Astrocyte of the cerebellum (primary cell): ENCODE measurements at regions not wholly inside any gene's neighbourhood (a gene's known extent, or its start where the extent isn't known, plus 50 kb on each side); places are given as distances from the start of the nearest gene placed in this dataset.
"Not testable (repeated sequence)": the region's sequence is repeated elsewhere in the genome, so short reads cannot be mapped to it uniquely, and the experiment has no call there.

ENCODE experiments used
- DNase-seq: peaks from one replicate; pipeline ENCODE4 v3.0.0-alpha.2; 2011; ENCODE audit warnings: low read depth
- H3K4me3 ChIP-seq: 2 replicates; pipeline ENCODE4 v1.5.1; 2011; ENCODE audit warnings: mild to moderate bottlenecking, low read depth, low read length, moderate library complexity
- in situ Hi-C: cut with HindIII; loops from 2 replicates; pipeline ENCODE4 v1.10.0; 2017; ENCODE audit warnings: low sequenced_read_pairs
- TF ChIP-seq, protein P1 (sequence below): IDR thresholded peaks from 2 replicates; pipeline ENCODE4 v1.5.1; 2012; ENCODE audit warnings: low read length, low read depth, moderate library complexity, mild to moderate bottlenecking; ENCODE audit errors: missing control alignments

DNA sequence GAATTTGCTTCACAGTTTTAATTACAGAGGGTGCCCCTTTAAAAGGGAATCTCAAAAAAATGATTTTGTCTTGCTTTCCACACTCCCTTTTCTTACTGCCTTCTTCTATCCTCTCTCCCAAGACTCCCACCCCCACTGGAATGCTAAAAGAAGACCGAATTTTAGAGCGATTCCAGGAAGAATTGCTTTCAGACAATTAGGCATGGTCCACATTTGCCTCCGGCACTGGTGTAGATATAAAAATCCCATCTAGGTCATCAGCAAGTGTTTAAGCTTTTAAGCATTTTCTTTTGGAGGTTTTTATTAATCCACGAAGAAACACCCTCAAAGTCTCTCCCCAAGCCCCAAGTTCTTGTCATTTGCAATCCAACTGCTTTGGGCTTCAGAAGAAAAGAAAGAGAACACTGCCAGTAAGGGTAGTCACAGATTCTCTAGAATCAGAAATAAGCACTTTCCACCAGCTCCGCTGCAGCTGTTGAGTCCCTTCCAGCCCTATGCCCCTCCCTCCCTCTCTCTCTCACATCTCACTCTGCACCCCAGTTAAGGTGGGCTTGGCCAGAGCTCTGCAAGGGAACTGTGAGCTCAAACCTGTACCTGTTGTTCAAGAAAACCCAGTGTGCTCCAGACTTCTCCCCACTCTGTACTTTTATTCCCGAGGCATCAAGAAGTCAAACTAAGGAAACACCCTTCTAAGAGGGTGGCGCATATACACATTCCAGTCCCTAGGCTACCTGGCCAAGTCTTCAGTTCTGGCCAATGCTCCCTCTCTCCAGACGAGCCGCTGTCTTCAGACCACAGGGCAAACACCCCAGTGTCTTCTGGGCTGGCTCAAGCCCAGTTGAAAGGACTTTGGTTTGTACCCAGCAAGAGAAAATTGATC lies 170.2 kb downstream of the RGS9 start:
- DNase-seq, result no peak
- TF ChIP-seq, protein P1, sequence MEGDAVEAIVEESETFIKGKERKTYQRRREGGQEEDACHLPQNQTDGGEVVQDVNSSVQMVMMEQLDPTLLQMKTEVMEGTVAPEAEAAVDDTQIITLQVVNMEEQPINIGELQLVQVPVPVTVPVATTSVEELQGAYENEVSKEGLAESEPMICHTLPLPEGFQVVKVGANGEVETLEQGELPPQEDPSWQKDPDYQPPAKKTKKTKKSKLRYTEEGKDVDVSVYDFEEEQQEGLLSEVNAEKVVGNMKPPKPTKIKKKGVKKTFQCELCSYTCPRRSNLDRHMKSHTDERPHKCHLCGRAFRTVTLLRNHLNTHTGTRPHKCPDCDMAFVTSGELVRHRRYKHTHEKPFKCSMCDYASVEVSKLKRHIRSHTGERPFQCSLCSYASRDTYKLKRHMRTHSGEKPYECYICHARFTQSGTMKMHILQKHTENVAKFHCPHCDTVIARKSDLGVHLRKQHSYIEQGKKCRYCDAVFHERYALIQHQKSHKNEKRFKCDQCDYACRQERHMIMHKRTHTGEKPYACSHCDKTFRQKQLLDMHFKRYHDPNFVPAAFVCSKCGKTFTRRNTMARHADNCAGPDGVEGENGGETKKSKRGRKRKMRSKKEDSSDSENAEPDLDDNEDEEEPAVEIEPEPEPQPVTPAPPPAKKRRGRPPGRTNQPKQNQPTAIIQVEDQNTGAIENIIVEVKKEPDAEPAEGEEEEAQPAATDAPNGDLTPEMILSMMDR, result no peak
- H3K4me3 ChIP-seq, result no peak overlapping the region
- in situ Hi-C loops, result no loop called here

DNA sequence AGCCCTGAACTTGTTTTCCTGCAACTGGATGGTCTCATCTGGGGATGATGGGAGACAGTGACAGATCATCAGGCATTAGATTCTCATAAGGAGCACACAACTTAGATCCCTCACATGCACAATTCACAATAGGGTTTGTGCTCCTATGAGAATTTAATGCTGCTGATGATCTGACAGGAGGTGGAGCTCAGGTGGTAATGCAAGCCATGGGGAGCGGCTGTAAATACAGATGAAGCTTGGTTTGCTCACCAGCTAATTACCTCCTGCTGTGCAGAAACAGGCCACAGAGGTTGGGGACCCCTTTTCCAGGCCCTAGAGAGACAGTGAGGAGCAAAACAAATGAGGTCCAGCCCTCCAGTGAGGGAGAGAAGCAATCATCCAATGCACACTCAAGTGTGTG lies 168.6 kb downstream of the RGS9 start:
- in situ Hi-C loops, result no loop called here
- DNase-seq, result no peak
- no peak overlapping the region for H3K4me3 ChIP-seq
- TF ChIP-seq, protein P1, result no peak

DNA sequence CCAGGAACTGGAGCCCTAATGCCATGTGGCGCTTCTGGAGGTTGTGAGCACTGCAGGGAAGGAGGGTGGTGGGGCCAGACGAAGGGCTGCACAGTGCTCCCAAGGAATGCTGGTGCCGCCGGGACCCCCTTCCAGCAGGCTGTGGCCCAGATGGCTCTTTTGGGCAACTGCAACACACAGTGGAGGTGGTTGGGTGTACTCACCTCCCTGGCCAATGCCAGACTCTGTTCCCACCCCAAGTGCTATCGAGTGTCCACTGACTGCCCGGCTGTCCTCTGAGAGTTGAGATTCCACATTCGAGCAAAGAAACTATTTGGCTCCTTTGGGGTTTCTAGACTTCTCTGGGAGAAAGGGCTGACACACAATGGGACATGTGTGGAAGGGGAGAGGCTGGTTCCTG lies 167.9 kb downstream of the RGS9 start:
- TF ChIP-seq, protein P1, result no peak
- in situ Hi-C loops, result no loop called here

DNA sequence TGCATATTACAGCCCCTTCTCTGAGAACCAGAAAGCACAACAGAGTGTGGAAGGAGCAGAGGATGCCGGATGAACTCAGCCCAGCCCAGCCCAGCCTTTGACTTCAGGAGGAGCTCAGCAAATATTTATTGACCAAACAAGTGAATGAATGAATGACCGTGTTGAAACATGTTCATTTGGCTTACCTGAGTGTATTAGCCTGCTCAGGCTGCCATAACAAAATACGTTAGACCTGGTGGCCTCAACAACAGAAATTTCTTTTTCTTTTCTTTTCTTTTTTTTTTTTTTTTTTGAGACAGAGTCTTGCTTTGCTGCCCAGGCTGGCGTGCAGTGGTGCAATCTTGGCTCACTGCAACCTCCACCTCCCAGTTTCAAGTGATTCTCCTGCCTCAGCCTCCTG lies 164.7 kb downstream of the RGS9 start:
- H3K4me3 ChIP-seq, in situ Hi-C loops, DNase-seq: not testable (repeated sequence)

More for the DNA sequence above, 167.9 kb downstream of the RGS9 start:
- no peak for DNase-seq
- no peak overlapping the region for H3K4me3 ChIP-seq

DNA sequence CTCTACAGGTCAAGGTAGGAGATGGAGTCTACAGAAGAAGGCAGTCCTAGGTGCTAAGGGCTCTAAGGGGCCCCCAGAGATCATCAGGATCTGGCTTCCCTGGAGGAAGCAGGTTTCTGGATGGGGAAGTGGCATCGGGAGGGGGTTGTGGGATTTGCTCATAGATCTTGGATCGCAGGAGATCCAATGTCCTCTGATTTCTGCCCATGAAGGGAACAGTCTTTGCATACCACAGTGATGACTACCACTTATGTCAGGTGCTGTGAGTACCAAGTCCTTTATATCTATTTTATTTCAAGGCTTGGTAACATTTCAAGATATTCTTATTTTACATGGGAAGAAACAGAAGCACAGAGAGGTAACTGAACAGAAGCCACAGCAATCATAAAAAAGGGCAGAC lies 164.0 kb downstream of the RGS9 start:
- DNase-seq, result no peak
- TF ChIP-seq, protein P1, result no peak
- no peak overlapping the region for H3K4me3 ChIP-seq
- in situ Hi-C loops, result no loop called here

DNA sequence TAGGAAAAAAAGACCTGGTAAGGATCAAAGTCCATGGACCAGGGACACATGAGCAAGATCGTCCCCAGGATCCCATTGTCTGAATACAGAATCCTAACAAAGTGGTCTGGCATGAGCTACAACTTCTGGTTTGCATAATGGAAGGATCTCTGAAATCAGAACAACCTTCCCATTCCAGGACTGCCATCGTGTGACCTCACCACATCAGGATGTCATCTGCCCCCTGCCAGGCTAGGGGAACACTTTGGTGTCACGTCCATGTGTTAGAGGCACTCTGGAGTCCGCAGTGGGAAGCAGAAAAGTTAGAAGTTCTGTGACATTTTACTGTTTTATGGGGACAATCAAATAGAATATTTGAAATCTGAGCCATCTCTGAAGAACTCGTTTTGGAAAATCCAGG lies 160.7 kb downstream of the RGS9 start:
- in situ Hi-C loops, result no loop called here
- no peak for DNase-seq
- H3K4me3 ChIP-seq, result no peak overlapping the region
- TF ChIP-seq, protein P1, result no peak

DNA sequence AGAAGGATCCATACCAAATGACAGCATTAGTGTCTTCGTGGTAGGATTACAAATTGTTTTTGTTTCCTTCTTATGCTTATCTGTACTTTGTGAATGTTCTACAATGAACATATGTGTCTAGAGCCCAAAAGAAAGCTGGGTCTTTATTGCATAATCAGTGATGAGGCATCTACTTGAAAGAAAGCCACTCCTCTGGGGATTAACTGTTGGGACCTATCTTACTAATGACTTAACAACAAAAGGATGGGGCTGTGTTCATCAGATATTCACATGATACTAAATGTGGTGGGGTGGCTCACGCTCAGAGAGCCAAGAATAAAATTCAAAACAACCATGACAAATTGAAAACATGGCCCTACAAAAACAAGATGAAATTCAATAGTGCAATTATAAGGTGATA lies 160.2 kb downstream of the RGS9 start:
- H3K4me3 ChIP-seq, result no peak overlapping the region
- TF ChIP-seq, protein P1, result no peak
- in situ Hi-C loops, result no loop called here
- no peak for DNase-seq
